H9 (cell line): ENCODE measurements at regions not wholly inside any gene's neighbourhood (a gene's known extent, or its start where the extent isn't known, plus 50 kb on each side); places are given as distances from the start of the nearest gene placed in this dataset.

Experiments
- DNase-seq: peaks from one replicate; pipeline ENCODE4 v3.0.0-alpha.2; 2017
- H2AFZ ChIP-seq: one replicate; pipeline ENCODE4 v1.6.1; 2013; ENCODE audit warnings: mild to moderate bottlenecking, low read length, control low read depth, moderate library complexity
- H2AK5ac ChIP-seq: 2 replicates; pipeline ENCODE4 v1.6.1; 2013; ENCODE audit warnings: low read length, control low read depth, mixed read lengths; ENCODE audit not compliant: insufficient read length
- H2BK120ac ChIP-seq: one replicate; pipeline ENCODE4 v1.6.1; 2013; ENCODE audit warnings: low read depth, mild to moderate bottlenecking, low read length, control low read depth, inconsistent platforms; ENCODE audit not compliant: poor library complexity, severe bottlenecking
- H2BK12ac ChIP-seq: 2 replicates; pipeline ENCODE4 v1.6.1; 2013; ENCODE audit warnings: low read length, control low read depth, mixed read lengths, low read depth; ENCODE audit not compliant: insufficient read length
- H2BK15ac ChIP-seq: 2 replicates; pipeline ENCODE4 v1.6.1; 2013; ENCODE audit warnings: low read depth, low read length, control low read depth
- H2BK20ac ChIP-seq: one replicate; pipeline ENCODE4 v1.6.1; 2013; ENCODE audit warnings: low read depth, mild to moderate bottlenecking, low read length, control low read depth, inconsistent platforms; ENCODE audit not compliant: poor library complexity, severe bottlenecking
- H2BK5ac ChIP-seq: 2 replicates; pipeline ENCODE4 v1.6.1; 2013; ENCODE audit warnings: low read length, control low read depth, mixed read lengths; ENCODE audit not compliant: insufficient read length
- H3K14ac ChIP-seq: 2 replicates; pipeline ENCODE4 v1.6.1; 2013; ENCODE audit warnings: low read length, control low read depth; ENCODE audit not compliant: insufficient read depth
- H3K18ac ChIP-seq: 2 replicates; pipeline ENCODE4 v1.6.1; 2013; ENCODE audit warnings: low read depth, mild to moderate bottlenecking, mixed read lengths, low read length, control low read depth; ENCODE audit not compliant: insufficient read length
- H3K23ac ChIP-seq: 2 replicates; pipeline ENCODE4 v1.6.1; 2013; ENCODE audit warnings: low read length, control low read depth, mixed read lengths, low read depth; ENCODE audit not compliant: insufficient read length
- H3K23me2 ChIP-seq: 2 replicates; pipeline ENCODE4 v1.6.1; 2013; ENCODE audit warnings: low read depth, mild to moderate bottlenecking, mixed read lengths, low read length, control low read depth; ENCODE audit not compliant: insufficient read length, poor library complexity, severe bottlenecking
- H3K27ac ChIP-seq: 2 replicates; pipeline ENCODE4 v1.5.1; 2013; ENCODE audit warnings: low read length, control low read depth, mixed read lengths, low read depth; ENCODE audit not compliant: insufficient read length
- H3K27me3 ChIP-seq: 2 replicates; pipeline ENCODE4 v1.6.1; 2013; ENCODE audit warnings: low read length, control low read depth, inconsistent platforms; ENCODE audit not compliant: insufficient read depth
- H3K4ac ChIP-seq: 2 replicates; pipeline ENCODE4 v1.6.1; 2013; ENCODE audit warnings: low read depth, mild to moderate bottlenecking, control low read depth, inconsistent platforms, low read length, moderate library complexity
- H3K4me1 ChIP-seq: 2 replicates; pipeline ENCODE4 v1.6.1; 2013; ENCODE audit warnings: low read length, control low read depth, inconsistent platforms; ENCODE audit not compliant: insufficient read depth
- H3K4me2 ChIP-seq: 2 replicates; pipeline ENCODE4 v1.6.1; 2013; ENCODE audit warnings: low read length, control low read depth, mixed read lengths; ENCODE audit not compliant: insufficient read length, insufficient read depth
- H3K56ac ChIP-seq: 2 replicates; pipeline ENCODE4 v1.6.1; 2013; ENCODE audit warnings: low read depth, mild to moderate bottlenecking, mixed read lengths, low read length, control low read depth; ENCODE audit not compliant: insufficient read length
- H3K79me1 ChIP-seq: 2 replicates; pipeline ENCODE4 v1.6.1; 2013; ENCODE audit warnings: low read depth, mild to moderate bottlenecking, moderate library complexity, low read length, control low read depth, inconsistent platforms; ENCODE audit not compliant: insufficient read depth, poor library complexity, severe bottlenecking
- H3K79me2 ChIP-seq: 2 replicates; pipeline ENCODE4 v1.6.1; 2013; ENCODE audit warnings: low read length, control low read depth, inconsistent platforms; ENCODE audit not compliant: insufficient read depth
- H3K9ac ChIP-seq: 2 replicates; pipeline ENCODE4 v1.6.1; 2013; ENCODE audit warnings: low read length, control low read depth, mixed read lengths; ENCODE audit not compliant: insufficient read length; ENCODE audit errors: extremely low read depth
- H3K9me3 ChIP-seq: one replicate; pipeline ENCODE4 v1.6.1; 2013; ENCODE audit warnings: low read depth, low read length, inconsistent platforms; ENCODE audit not compliant: control insufficient read depth
- H3T11ph ChIP-seq: one replicate; pipeline ENCODE4 v1.6.1; 2013; ENCODE audit warnings: mild to moderate bottlenecking, low read length, control low read depth, inconsistent platforms
- H4K20me1 ChIP-seq: one replicate; pipeline ENCODE4 v1.6.1; 2013; ENCODE audit not compliant: control insufficient read depth, insufficient read length, insufficient read depth
- H4K5ac ChIP-seq: 2 replicates; pipeline ENCODE4 v1.6.1; 2013; ENCODE audit warnings: low read depth, mild to moderate bottlenecking, mixed read lengths, low read length, control low read depth; ENCODE audit not compliant: insufficient read length
- H4K8ac ChIP-seq: replicated peaks from 2 replicates; pipeline ENCODE4 v1.6.1; 2013; ENCODE audit warnings: low read length, control low read depth, mixed read lengths, low read depth; ENCODE audit not compliant: insufficient read length
- H4K91ac ChIP-seq: 2 replicates; pipeline ENCODE4 v1.6.1; 2013; ENCODE audit warnings: low read depth, mild to moderate bottlenecking, moderate library complexity, mixed read lengths, low read length, control low read depth; ENCODE audit not compliant: insufficient read length
- H3K27ac Mint-ChIP-seq, 3 experiments: 2 replicates in 2 of 3; 3 replicates in 1 of 3; pipeline ENCODE4 v1.8.0; 2020 to 2021; ENCODE audit warnings: mixed read lengths in 3 of 3, mild to moderate bottlenecking in 1 of 3, moderate library complexity in 1 of 3
- H3K27me3 Mint-ChIP-seq: 2 replicates; pipeline ENCODE4 v1.8.0; 2021; ENCODE audit warnings: low read depth, mild to moderate bottlenecking, moderate library complexity, mixed read lengths
- H3K36me3 Mint-ChIP-seq, 3 experiments: 2 replicates in 2 of 3; 3 replicates in 1 of 3; pipeline ENCODE4 v1.8.0; 2020 to 2021; ENCODE audit warnings: low read depth in 3 of 3, mixed read lengths in 3 of 3; ENCODE audit not compliant: insufficient read depth in 1 of 3
- H3K4me1 Mint-ChIP-seq, 2 experiments: 2 replicates each; pipeline ENCODE4 v1.8.0; 2020; ENCODE audit warnings: mixed read lengths in 2 of 2
- H3K4me3 Mint-ChIP-seq, 2 experiments: 2 replicates in 1 of 2; 3 replicates in 1 of 2; pipeline ENCODE4 v1.8.0; 2020 to 2021; ENCODE audit warnings: mild to moderate bottlenecking in 2 of 2, mixed read lengths in 2 of 2, moderate library complexity in 1 of 2
- H3K9me3 Mint-ChIP-seq, 2 experiments: 2 replicates in 1 of 2; 3 replicates in 1 of 2; pipeline ENCODE4 v1.8.0; 2020; ENCODE audit warnings: mild to moderate bottlenecking in 2 of 2, mixed read lengths in 2 of 2, moderate library complexity in 1 of 2
- WGBS: extraction: QIAGEN DNeasy Blood & Tissue Kit; methylation state at CpG from one replicate; pipeline ENCODE4 v1.1.7; 2013; ENCODE audit warnings: missing lambda C conversion rate, low lambda C conversion rate, mixed read lengths; ENCODE audit not compliant: insufficient read length; ENCODE audit errors: extremely low coverage; 5-methylcytosine and 5-hydroxymethylcytosine counted together
- TF ChIP-seq, protein P1 (sequence below): fragments of 200-600 bp; sonication (generic); conservative IDR thresholded peaks from 3 replicates; pipeline ENCODE4 v1.8.0; 2021; ENCODE audit warnings: antibody characterized with exemption, mild to moderate bottlenecking

DNA sequence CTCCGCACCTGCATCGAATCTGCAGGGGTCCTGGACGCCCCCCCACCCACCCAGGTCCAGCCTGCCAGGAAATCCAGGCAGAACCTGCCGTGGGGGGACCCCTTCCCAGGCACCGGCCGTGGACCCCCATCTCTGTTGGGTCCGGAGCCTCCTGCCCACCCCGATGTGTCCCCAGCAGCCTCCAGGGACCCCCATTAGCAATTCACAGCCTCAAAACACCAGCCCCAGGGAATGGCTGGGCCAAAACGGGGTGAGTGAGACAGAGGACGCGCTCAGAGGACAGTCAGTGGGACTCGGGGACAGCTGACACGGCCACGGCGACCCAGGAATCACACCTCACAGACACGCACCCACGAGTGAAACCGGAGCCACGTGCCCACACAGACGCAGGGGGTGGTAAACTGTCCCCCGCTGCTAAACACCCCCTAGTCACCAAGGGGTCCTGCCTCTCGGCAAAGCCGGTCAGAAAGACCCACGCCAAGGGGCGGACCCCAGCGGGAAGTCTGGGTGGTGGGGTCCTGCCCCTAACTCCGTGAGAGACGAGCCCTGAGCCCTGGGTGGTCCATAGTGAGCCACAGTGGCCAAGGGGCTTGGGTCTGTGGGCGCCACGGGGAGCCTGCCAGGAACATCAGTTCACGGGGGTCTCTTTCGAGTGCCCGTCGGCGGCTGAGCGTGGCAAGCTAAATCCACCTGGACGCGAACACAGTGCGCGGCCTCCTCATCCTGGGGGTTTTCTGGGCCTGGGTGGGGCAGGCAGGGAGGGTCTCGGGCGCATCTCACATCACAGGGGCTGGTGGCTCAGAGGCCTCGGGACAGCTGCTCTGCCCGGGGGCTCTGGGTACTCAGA, 126.5 kb upstream of the NKX1-1 start:
- H2BK120ac ChIP-seq = no peak overlapping the region
- no peak overlapping the region for H4K8ac ChIP-seq
- no peak overlapping the region for H4K91ac ChIP-seq
- no peak overlapping the region for H2BK12ac ChIP-seq
- Mint-ChIP-seq H3K27me3 (peaks cover 27% of the 10 kb centered on the region), H3K4me1 (no peaks in the 10 kb centered on the region), H3K36me3 (no peaks in the 10 kb centered on the region; a peak in 1 of 7 replicates), H3K27ac (no peak overlapping the region; a peak in 1 of 7 replicates), H3K9me3 (no peaks in the 10 kb centered on the region; a peak in 1 of 5 replicates), H3K4me3 (no peak overlapping the region)
- no peak overlapping the region for H3K4me2 ChIP-seq
- H3K14ac ChIP-seq = no peak overlapping the region
- WGBS = no CpG with 5 or more reads among the region's 44 CpGs
- TF ChIP-seq, protein P1, sequence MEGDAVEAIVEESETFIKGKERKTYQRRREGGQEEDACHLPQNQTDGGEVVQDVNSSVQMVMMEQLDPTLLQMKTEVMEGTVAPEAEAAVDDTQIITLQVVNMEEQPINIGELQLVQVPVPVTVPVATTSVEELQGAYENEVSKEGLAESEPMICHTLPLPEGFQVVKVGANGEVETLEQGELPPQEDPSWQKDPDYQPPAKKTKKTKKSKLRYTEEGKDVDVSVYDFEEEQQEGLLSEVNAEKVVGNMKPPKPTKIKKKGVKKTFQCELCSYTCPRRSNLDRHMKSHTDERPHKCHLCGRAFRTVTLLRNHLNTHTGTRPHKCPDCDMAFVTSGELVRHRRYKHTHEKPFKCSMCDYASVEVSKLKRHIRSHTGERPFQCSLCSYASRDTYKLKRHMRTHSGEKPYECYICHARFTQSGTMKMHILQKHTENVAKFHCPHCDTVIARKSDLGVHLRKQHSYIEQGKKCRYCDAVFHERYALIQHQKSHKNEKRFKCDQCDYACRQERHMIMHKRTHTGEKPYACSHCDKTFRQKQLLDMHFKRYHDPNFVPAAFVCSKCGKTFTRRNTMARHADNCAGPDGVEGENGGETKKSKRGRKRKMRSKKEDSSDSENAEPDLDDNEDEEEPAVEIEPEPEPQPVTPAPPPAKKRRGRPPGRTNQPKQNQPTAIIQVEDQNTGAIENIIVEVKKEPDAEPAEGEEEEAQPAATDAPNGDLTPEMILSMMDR = no peak
- no peak overlapping the region for H2BK20ac ChIP-seq
- H3K56ac ChIP-seq = no peak overlapping the region
- H4K20me1 ChIP-seq = no peaks in the 10 kb centered on the region
- H3K79me1 ChIP-seq = no peaks in the 10 kb centered on the region
- H3K23ac ChIP-seq = no peak overlapping the region
- no peak overlapping the region for H3T11ph ChIP-seq
- no peaks in the 10 kb centered on the region for H3K79me2 ChIP-seq
- no peak for DNase-seq
- no peak overlapping the region for H3K18ac ChIP-seq
- H3K23me2 ChIP-seq = no peaks in the 10 kb centered on the region
- no peak overlapping the region for H2AK5ac ChIP-seq
- H2BK15ac ChIP-seq = no peak overlapping the region
- H3K4me1 ChIP-seq = no peaks in the 10 kb centered on the region
- H2BK5ac ChIP-seq = no peak overlapping the region
- no peaks in the 10 kb centered on the region; the same call in 1 of the 2 replicates for H3K27me3 ChIP-seq
- no peaks in the 10 kb centered on the region for H3K9me3 ChIP-seq
- no peak overlapping the region for H3K27ac ChIP-seq
- H3K9ac ChIP-seq = no peak overlapping the region
- no peak overlapping the region for H3K4ac ChIP-seq
- no peak overlapping the region for H4K5ac ChIP-seq
- no peak overlapping the region for H2AFZ ChIP-seq
